Activated B cell treated with CpG ODN at 0.5 μM for 24 hours (primary cell): ENCODE measurements at regions not wholly inside any gene's neighbourhood (a gene's known extent, or its start where the extent isn't known, plus 50 kb on each side); places are given as distances from the start of the nearest gene placed in this dataset.

ENCODE experiments used
- ATAC-seq: fragments of 200-7000 bp; cut with Tn5 transposase; one replicate; pipeline ENCODE4 v1.10.0; 2021; ENCODE audit warnings: low read depth, mild to moderate bottlenecking, moderate library complexity
- CTCF ChIA-PET: fragments of 350-600 bp; sonication (Branson Sonifier 250); formaldehyde crosslinking; loops from one replicate; lab custom pipeline; 2021; ENCODE audit warnings: antibody characterized with exemption; lab: Charles Lee
- POLR2A ChIA-PET: fragments of 350-600 bp; sonication (Branson Sonifier 250); formaldehyde crosslinking; loops from one replicate; lab custom pipeline; 2021; ENCODE audit warnings: antibody characterized with exemption; lab: Charles Lee
- DNase-seq: peaks from one replicate; pipeline ENCODE4 v3.0.0; 2022
- H3K27ac Mint-ChIP-seq: one replicate; pipeline ENCODE4 v1.8.0; 2020; ENCODE audit warnings: mixed read lengths
- H3K27me3 Mint-ChIP-seq: one replicate; pipeline ENCODE4 v1.8.0; 2021; ENCODE audit warnings: mixed read lengths
- H3K36me3 Mint-ChIP-seq: one replicate; pipeline ENCODE4 v1.8.0; 2021; ENCODE audit warnings: low read depth, mixed read lengths
- H3K4me1 Mint-ChIP-seq: one replicate; pipeline ENCODE4 v1.8.0; 2021; ENCODE audit warnings: mixed read lengths
- H3K4me3 Mint-ChIP-seq: one replicate; pipeline ENCODE4 v1.8.0; 2020; ENCODE audit warnings: mild to moderate bottlenecking, mixed read lengths
- H3K9me3 Mint-ChIP-seq: one replicate; pipeline ENCODE4 v1.8.0; 2020; ENCODE audit warnings: mixed read lengths
- intact Hi-C: fragments of 100-400 bp; cut with micrococcal nuclease; formaldehyde crosslinking; loops from one replicate; pipeline ENCODE4 v1.15.1; 2024
- TF ChIP-seq, protein P1 (sequence below): fragments of 200-600 bp; IDR thresholded peaks from one replicate; pipeline ENCODE4 v1.8.0; 2022; ENCODE audit warnings: antibody characterized with exemption, mild to moderate bottlenecking

GRCh38 chr11:130995266-130995665 is 79.0 kb upstream of the SNX19 start:
- H3K4me3 Mint-ChIP-seq: no peak overlapping the region
- DNase-seq (no peak), ATAC-seq (no peak)
- TF ChIP-seq, protein P1, sequence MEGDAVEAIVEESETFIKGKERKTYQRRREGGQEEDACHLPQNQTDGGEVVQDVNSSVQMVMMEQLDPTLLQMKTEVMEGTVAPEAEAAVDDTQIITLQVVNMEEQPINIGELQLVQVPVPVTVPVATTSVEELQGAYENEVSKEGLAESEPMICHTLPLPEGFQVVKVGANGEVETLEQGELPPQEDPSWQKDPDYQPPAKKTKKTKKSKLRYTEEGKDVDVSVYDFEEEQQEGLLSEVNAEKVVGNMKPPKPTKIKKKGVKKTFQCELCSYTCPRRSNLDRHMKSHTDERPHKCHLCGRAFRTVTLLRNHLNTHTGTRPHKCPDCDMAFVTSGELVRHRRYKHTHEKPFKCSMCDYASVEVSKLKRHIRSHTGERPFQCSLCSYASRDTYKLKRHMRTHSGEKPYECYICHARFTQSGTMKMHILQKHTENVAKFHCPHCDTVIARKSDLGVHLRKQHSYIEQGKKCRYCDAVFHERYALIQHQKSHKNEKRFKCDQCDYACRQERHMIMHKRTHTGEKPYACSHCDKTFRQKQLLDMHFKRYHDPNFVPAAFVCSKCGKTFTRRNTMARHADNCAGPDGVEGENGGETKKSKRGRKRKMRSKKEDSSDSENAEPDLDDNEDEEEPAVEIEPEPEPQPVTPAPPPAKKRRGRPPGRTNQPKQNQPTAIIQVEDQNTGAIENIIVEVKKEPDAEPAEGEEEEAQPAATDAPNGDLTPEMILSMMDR: no peak
- no peaks in the 10 kb centered on the region for H3K27me3 Mint-ChIP-seq
- H3K36me3 Mint-ChIP-seq: no peaks in the 10 kb centered on the region
- intact Hi-C loops: no loop called here
- CTCF ChIA-PET: no interaction called here
- H3K9me3 Mint-ChIP-seq: no peaks in the 10 kb centered on the region
- H3K4me1 Mint-ChIP-seq: no peaks in the 10 kb centered on the region
- POLR2A ChIA-PET: no interaction called here
- H3K27ac Mint-ChIP-seq: no peak overlapping the region

DNA sequence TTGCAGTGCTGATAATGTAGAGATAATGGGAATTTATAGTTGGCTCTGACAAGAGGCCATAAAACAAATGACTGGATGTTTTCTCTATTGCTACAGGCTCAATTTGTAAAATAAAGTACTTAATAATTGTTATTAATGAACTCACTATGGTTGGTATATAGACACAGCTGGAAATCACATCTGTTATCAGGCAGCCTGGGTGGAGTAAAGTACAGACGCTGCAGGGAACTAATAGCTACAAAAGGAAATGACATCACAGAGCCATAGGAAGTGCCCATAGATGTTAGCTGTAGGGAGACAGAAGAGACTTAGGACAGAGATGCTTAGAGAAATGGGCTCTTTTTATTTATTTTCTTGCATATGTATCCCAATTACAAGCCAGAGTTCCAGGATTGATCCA is 81.0 kb upstream of the SNX19 start:
- no peak for DNase-seq
- intact Hi-C loops: no loop called here
- Mint-ChIP-seq H3K36me3 (no peaks in the 10 kb centered on the region), H3K9me3 (no peaks in the 10 kb centered on the region), H3K27ac (no peak overlapping the region), H3K4me3 (no peak overlapping the region), H3K27me3 (no peaks in the 10 kb centered on the region), H3K4me1 (no peaks in the 10 kb centered on the region)
- TF ChIP-seq, protein P1: no peak
- no peak for ATAC-seq
- CTCF ChIA-PET: no interaction called here
- POLR2A ChIA-PET: no interaction called here

- TF ChIP-seq, protein P1: no peak
- no peak overlapping the region for H3K27ac Mint-ChIP-seq
- no peaks in the 10 kb centered on the region for H3K4me1 Mint-ChIP-seq
- H3K27me3 Mint-ChIP-seq: no peaks in the 10 kb centered on the region
- ChIA-PET POLR2A (no interaction called here), CTCF (no interaction called here)
- intact Hi-C loops: no loop called here
- H3K9me3 Mint-ChIP-seq: no peaks in the 10 kb centered on the region
- ATAC-seq: no peak
- H3K36me3 Mint-ChIP-seq: no peaks in the 10 kb centered on the region
- no peak for DNase-seq
- H3K4me3 Mint-ChIP-seq: no peak overlapping the region
These were observed 82.8 kb upstream of the SNX19 start for GRCh38 chr11:130999086-130999485.

GRCh38 chr11:130999992-131000770 is 83.9 kb upstream of the SNX19 start:
- intact Hi-C loops: no loop called here
- Mint-ChIP-seq H3K27me3 (no peaks in the 10 kb centered on the region), H3K4me1 (no peaks in the 10 kb centered on the region), H3K36me3 (no peaks in the 10 kb centered on the region), H3K9me3 (no peaks in the 10 kb centered on the region), H3K27ac (no peak overlapping the region), H3K4me3 (no peak overlapping the region)
- DNase-seq: no peak
- POLR2A ChIA-PET: no interaction called here
- TF ChIP-seq, protein P1: no peak
- ATAC-seq: no peak
- CTCF ChIA-PET: no interaction called here

DNA sequence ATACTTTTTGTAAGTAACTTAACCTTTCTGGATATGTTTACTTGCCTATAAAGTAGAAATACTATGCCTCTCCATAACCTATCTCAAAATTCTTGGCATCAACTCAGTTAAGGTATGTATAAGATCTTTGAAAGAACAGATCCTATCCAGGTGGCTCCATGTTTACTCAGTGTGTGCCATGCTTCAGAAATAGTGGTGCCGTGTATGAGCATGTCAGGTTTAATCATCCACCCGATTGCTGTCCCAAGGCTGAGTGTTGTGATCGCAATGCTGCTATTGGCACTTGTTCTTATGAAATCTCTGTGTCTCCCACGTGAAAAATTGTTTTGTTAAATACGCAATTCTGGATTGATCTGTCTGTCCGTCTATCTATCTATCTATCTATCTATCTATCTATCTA is 85.9 kb upstream of the SNX19 start:
- H3K27me3 Mint-ChIP-seq: no peaks in the 10 kb centered on the region
- no peaks in the 10 kb centered on the region for H3K36me3 Mint-ChIP-seq
- ChIA-PET CTCF (no interaction called here), POLR2A (no interaction called here)
- H3K4me1 Mint-ChIP-seq: no peaks in the 10 kb centered on the region
- H3K4me3 Mint-ChIP-seq: no peak overlapping the region
- H3K9me3 Mint-ChIP-seq: no peaks in the 10 kb centered on the region
- no peak for ATAC-seq
- no peak overlapping the region for H3K27ac Mint-ChIP-seq
- TF ChIP-seq, protein P1: no peak
- no peak for DNase-seq
- intact Hi-C loops: no loop called here
